ENCODE measurements at regions not wholly inside any gene's neighbourhood (a gene's known extent, or its start where the extent isn't known, plus 50 kb on each side); places are given as distances from the start of the nearest gene placed in this dataset.
"Not testable (repeated sequence)": the region's sequence is repeated elsewhere in the genome, so short reads cannot be mapped to it uniquely, and the experiment has no call there.

GRCh38 chr6:82555801-82556200, 192.2 kb downstream of the TPBG start:
- Histone ChIP-seq H3K9me3 (ENCODE audit: control insufficient read depth, insufficient read depth, low read depth, low read length) (no peaks in the 10 kb centered on the region), H3K4me1 (ENCODE audit: control insufficient read depth, insufficient read depth, low read length) (no peaks in the 10 kb centered on the region), H3K27ac (ENCODE audit: extremely low read depth, low read depth, low read length) (no peak overlapping the region), H3K4me3 (ENCODE audit: low read depth, low read length) (no peak overlapping the region), H3K36me3 (ENCODE audit: control insufficient read depth in 2 of 2, insufficient read depth in 1 of 2, low read length in 2 of 2) (no peaks in the 10 kb centered on the region)
- TF ChIP-seq BCL11A (tag by site-specific recombination; IDR thresholded peaks at IDR 0.05; ENCODE audit: low read depth) (no peak), KLF16 (tag by site-specific recombination; IDR thresholded peaks at IDR 0.05) (no peak), ZNF626 (tag by site-specific recombination; IDR thresholded peaks at IDR 0.05) (no peak), ZNF791 (tag by site-specific recombination; IDR thresholded peaks at IDR 0.05) (no peak)
- TF ChIP-seq, protein P1, sequence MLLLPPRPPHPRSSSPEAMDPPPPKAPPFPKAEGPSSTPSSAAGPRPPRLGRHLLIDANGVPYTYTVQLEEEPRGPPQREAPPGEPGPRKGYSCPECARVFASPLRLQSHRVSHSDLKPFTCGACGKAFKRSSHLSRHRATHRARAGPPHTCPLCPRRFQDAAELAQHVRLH (tag by site-specific recombination; IDR thresholded peaks at IDR 0.05) = no peak
- CTCF ChIA-PET = no interaction called here
- POLR2A ChIA-PET = no interaction called here

DNA sequence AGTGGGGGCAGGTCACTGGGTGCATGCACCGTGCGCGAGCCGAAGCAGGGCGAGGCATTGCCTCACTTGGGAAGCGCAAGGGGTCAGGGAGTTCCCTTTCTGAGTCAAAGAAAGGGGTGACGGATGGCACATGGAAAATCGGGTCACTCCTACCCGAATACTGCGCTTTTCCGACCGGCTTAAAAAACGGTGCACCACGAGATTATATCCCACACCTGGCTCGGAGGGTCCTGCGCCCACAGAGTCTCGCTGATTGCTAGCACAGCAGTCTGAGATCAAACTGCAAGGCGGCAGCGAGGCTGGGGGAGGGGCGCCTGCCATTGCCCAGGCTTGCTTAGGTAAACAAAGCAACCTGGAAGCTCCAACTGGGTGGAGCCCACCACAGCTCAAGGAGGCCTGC, 194.9 kb downstream of the TPBG start:
- CTCF ChIA-PET; H3K27ac ChIP-seq (ENCODE audit: extremely low read depth, low read depth, low read length); H3K4me3 ChIP-seq (ENCODE audit: low read depth, low read length); H3K4me1 ChIP-seq (ENCODE audit: control insufficient read depth, insufficient read depth, low read length); POLR2A ChIA-PET; H3K36me3 ChIP-seq (ENCODE audit: control insufficient read depth in 2 of 2, insufficient read depth in 1 of 2, low read length in 2 of 2); H3K9me3 ChIP-seq (ENCODE audit: control insufficient read depth, insufficient read depth, low read depth, low read length): not testable (repeated sequence)

DNA sequence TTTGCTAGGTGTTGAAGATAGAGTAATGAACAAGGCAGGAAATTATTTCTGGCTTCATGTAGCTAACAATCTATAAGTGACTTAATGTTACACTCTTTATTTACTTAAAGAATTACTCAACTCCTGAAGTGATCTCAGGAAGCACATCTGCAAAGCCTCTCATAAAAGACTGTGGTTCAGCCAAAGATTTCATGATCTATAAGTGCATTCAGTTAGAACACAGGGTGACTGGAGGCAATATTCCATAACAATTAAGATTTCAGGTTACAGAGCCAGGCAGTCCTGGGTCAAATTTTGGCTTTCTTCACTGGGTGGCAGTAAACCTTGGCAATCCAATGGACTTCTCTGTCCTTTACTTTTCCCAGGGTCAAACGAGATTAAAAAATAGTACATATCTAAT, 204.0 kb downstream of the TPBG start:
- ChIA-PET CTCF (interaction anchor here (0.7 to 1.7 kb wide), 4 partner anchors 24 to 500 kb away, joined by 3 to 4 read pairs (median 3); partner anchors contain the start of gene DOP1A), POLR2A (no interaction called here)
- H3K4me1 ChIP-seq (ENCODE audit: control insufficient read depth, insufficient read depth, low read length) = 0 out of 2 replicates have a peak, but pooled peaks cover 3% of the 10 kb centered on the region

GRCh38 chr6:82568290-82568993, 204.8 kb downstream of the TPBG start:
- no peak overlapping the region for H3K27ac ChIP-seq (ENCODE audit: extremely low read depth, low read depth, low read length)
- H3K4me1 ChIP-seq (ENCODE audit: control insufficient read depth, insufficient read depth, low read length) = 0 out of 2 replicates have a peak, but pooled peaks cover 3% of the 10 kb centered on the region
- H3K9me3 ChIP-seq (ENCODE audit: control insufficient read depth, insufficient read depth, low read depth, low read length) = no peaks in the 10 kb centered on the region
- TF ChIP-seq, protein P2, sequence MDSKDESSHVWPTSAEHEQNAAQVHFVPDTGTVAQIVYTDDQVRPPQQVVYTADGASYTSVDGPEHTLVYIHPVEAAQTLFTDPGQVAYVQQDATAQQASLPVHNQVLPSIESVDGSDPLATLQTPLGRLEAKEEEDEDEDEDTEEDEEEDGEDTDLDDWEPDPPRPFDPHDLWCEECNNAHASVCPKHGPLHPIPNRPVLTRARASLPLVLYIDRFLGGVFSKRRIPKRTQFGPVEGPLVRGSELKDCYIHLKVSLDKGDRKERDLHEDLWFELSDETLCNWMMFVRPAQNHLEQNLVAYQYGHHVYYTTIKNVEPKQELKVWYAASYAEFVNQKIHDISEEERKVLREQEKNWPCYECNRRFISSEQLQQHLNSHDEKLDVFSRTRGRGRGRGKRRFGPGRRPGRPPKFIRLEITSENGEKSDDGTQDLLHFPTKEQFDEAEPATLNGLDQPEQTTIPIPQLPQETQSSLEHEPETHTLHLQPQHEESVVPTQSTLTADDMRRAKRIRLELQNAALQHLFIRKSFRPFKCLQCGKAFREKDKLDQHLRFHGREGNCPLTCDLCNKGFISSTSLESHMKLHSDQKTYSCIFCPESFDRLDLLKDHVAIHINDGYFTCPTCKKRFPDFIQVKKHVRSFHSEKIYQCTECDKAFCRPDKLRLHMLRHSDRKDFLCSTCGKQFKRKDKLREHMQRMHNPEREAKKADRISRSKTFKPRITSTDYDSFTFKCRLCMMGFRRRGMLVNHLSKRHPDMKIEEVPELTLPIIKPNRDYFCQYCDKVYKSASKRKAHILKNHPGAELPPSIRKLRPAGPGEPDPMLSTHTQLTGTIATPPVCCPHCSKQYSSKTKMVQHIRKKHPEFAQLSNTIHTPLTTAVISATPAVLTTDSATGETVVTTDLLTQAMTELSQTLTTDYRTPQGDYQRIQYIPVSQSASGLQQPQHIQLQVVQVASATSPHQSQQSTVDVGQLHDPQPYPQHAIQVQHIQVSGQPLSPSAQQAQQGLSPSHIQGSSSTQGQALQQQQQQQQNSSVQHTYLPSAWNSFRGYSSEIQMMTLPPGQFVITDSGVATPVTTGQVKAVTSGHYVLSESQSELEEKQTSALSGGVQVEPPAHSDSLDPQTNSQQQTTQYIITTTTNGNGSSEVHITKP (tag by site-specific recombination; IDR thresholded peaks at IDR 0.05) = peak; percentile 49
- TF ChIP-seq ZNF121 (tag by site-specific recombination; IDR thresholded peaks at IDR 0.05) = no peak
- no peaks in the 10 kb centered on the region for H3K36me3 ChIP-seq (ENCODE audit: control insufficient read depth in 2 of 2, insufficient read depth in 1 of 2, low read length in 2 of 2)
- ChIA-PET POLR2A (no interaction called here), CTCF (interaction anchor here (0.7 to 1.7 kb wide), 5 partner anchors 23 to 499 kb away, joined by 3 to 4 read pairs (median 3); partner anchors contain the start of gene DOP1A)
- H3K4me3 ChIP-seq (ENCODE audit: low read depth, low read length) = no peak overlapping the region

More for the DNA sequence above, 204.0 kb downstream of the TPBG start:
- Histone ChIP-seq H3K36me3 (ENCODE audit: control insufficient read depth in 2 of 2, insufficient read depth in 1 of 2, low read length in 2 of 2) (no peaks in the 10 kb centered on the region), H3K9me3 (ENCODE audit: control insufficient read depth, insufficient read depth, low read depth, low read length) (no peaks in the 10 kb centered on the region), H3K27ac (ENCODE audit: extremely low read depth, low read depth, low read length) (no peak overlapping the region), H3K4me3 (ENCODE audit: low read depth, low read length) (no peak overlapping the region)
- TF ChIP-seq ZNF600 (tag by site-specific recombination; IDR thresholded peaks at IDR 0.05) (peak; percentile 53; the same call in 1 of the 2 replicates), ZNF658 (tag by site-specific recombination; IDR thresholded peaks at IDR 0.05) (no peak), ZSCAN18 (tag by site-specific recombination; IDR thresholded peaks at IDR 0.05) (no peak), OSR2 (tag by site-specific recombination; IDR thresholded peaks at IDR 0.05) (peak; percentile 71)
- TF ChIP-seq, protein P3, sequence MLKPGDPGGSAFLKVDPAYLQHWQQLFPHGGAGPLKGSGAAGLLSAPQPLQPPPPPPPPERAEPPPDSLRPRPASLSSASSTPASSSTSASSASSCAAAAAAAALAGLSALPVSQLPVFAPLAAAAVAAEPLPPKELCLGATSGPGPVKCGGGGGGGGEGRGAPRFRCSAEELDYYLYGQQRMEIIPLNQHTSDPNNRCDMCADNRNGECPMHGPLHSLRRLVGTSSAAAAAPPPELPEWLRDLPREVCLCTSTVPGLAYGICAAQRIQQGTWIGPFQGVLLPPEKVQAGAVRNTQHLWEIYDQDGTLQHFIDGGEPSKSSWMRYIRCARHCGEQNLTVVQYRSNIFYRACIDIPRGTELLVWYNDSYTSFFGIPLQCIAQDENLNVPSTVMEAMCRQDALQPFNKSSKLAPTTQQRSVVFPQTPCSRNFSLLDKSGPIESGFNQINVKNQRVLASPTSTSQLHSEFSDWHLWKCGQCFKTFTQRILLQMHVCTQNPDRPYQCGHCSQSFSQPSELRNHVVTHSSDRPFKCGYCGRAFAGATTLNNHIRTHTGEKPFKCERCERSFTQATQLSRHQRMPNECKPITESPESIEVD (tag by site-specific recombination; IDR thresholded peaks at IDR 0.05) = peak; percentile 35

Data from HEK293 (cell line).